NT2/D1 (cell line): ENCODE measurements at regions not wholly inside any gene's neighbourhood (a gene's known extent, or its start where the extent isn't known, plus 50 kb on each side); places are given as distances from the start of the nearest gene placed in this dataset.
"Not testable (repeated sequence)": the region's sequence is repeated elsewhere in the genome, so short reads cannot be mapped to it uniquely, and the experiment has no call there.

Experiments used
- DNase-seq: peaks from one replicate; pipeline ENCODE4 v3.0.0-alpha.2; 2011; ENCODE audit warnings: low read depth, low spot score
- H3K27me3 ChIP-seq: 2 replicates; pipeline ENCODE4 v1.6.0; 2011; ENCODE audit warnings: mild to moderate bottlenecking; ENCODE audit not compliant: insufficient read length, insufficient read depth
- H3K36me3 ChIP-seq: 2 replicates; pipeline ENCODE4 v1.6.1; 2011; ENCODE audit warnings: mild to moderate bottlenecking, low read length, mixed read lengths; ENCODE audit not compliant: insufficient read depth, insufficient read length
- H3K4me1 ChIP-seq: 2 replicates; pipeline ENCODE4 v1.5.1; 2011; ENCODE audit not compliant: insufficient read depth, insufficient read length
- H3K4me3 ChIP-seq: 2 replicates; pipeline ENCODE4 v1.5.1; 2011; ENCODE audit warnings: low read depth; ENCODE audit not compliant: insufficient read length
- H3K9ac ChIP-seq: 2 replicates; pipeline ENCODE4 v1.6.0; 2011; ENCODE audit warnings: low read depth; ENCODE audit not compliant: insufficient read length
- H3K9me3 ChIP-seq: 2 replicates; pipeline ENCODE4 v1.5.1; 2011; ENCODE audit warnings: mild to moderate bottlenecking, low read length; ENCODE audit not compliant: insufficient read depth
- SUZ12 ChIP-seq: IDR thresholded peaks from 2 replicates; pipeline ENCODE4 v1.6.1; 2011; ENCODE audit not compliant: insufficient read length, insufficient read depth; ENCODE audit errors: extremely low read depth
- YY1 ChIP-seq: IDR thresholded peaks from 2 replicates; pipeline ENCODE4 v1.6.1; 2011; ENCODE audit not compliant: insufficient read length, insufficient read depth
- ZNF274 ChIP-seq: IDR thresholded peaks from 2 replicates; pipeline ENCODE4 v1.6.1; 2011; ENCODE audit warnings: mild to moderate bottlenecking, low read depth, low read length

DNA sequence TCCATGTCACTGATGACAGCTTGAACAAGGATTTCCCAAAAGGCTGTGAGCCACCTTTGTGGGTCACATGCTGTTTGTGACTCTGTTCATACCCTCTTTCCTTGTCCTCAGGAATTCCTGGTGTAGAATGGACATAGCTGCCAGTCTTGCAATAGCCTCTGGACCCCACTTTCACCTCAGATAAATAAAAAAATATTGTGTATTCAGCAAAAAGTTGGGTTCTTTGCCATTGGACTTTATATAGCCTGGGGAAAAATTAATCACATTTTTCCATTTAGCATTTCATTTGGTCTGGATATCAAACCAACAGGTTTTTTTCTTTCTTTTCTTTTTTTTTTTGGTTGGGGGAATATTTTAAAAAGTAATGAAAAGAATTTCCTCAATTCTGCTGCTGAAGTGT lies 144.8 kb downstream of the PDCD6IP start:
- Histone ChIP-seq H3K9ac (no peak overlapping the region), H3K36me3 (no peaks in the 10 kb centered on the region), H3K27me3 (no peaks in the 10 kb centered on the region), H3K4me1 (no peaks in the 10 kb centered on the region), H3K4me3 (no peak overlapping the region), H3K9me3 (no peaks in the 10 kb centered on the region)
- TF ChIP-seq ZNF274 (no peak), YY1 (no peak), SUZ12 (no peak)
- DNase-seq = no peak

DNA sequence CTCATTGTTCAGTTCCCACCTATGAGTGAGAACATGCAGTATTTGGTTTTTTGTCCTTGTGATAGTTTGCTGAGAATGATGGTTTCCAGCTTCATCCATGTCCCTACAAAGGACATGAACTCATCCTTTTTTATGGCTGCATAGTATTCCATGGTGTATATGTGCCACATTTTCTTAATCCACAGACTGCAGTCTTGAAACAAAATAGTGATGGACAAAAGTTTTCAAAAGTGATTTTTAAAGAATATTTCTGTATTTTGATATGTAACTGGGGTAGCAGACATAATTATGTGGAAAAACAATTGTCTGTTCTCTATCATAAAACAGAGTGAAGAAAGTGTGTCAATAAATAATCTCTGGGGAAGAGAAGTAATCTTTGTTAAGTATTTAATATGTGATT lies 148.2 kb downstream of the PDCD6IP start:
- H3K27me3 ChIP-seq, DNase-seq, H3K9me3 ChIP-seq, H3K36me3 ChIP-seq, H3K4me3 ChIP-seq, H3K9ac ChIP-seq, H3K4me1 ChIP-seq: not testable (repeated sequence)

DNA sequence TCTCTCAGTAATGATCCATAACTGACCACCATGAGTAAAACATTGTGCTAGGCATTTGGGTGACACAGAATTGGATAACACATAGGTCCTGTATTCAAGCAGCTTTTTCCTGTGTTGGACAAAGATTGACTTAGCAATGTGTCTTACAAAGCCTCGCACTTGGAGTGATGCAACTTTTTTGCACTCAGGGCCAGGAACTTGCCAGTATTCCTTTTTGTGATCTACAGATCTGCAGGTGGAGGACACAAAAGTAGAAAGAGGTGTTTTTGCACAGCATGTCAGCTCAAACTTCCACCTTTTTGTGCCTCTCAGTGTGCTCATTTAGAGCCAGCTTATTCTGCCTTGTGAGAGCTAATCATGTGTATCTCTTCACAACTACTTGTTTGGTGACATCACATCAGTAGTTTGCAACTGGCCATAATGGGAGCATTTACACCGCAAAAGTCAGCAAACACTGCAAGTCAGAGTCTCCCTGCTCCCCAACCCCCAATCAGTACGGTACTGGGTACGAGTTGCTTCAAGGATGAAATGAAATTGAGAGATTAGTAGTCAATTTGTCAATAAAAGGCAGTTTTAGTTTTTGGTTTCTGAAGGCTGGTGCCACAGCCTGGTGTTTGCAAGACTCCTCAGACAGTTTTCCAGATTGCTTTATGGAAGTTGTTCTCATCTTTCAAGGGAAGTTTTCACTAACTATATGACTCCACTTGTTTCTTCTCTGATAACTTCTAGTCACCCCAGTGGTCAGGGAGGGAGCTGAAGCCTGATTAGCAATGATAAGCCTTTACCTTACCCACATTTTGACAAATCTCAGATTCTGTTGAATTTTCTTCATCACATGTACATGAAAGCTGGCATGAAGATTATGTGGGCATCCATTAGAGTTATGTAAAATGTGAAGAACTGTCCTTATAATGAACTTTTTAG lies 149.1 kb downstream of the PDCD6IP start:
- Histone ChIP-seq H3K27me3 (no peaks in the 10 kb centered on the region), H3K4me1 (no peaks in the 10 kb centered on the region), H3K4me3 (no peak overlapping the region), H3K36me3 (no peaks in the 10 kb centered on the region), H3K9me3 (no peaks in the 10 kb centered on the region), H3K9ac (no peak overlapping the region)
- no peak for DNase-seq
- no peak for TF ChIP-seq YY1

DNA sequence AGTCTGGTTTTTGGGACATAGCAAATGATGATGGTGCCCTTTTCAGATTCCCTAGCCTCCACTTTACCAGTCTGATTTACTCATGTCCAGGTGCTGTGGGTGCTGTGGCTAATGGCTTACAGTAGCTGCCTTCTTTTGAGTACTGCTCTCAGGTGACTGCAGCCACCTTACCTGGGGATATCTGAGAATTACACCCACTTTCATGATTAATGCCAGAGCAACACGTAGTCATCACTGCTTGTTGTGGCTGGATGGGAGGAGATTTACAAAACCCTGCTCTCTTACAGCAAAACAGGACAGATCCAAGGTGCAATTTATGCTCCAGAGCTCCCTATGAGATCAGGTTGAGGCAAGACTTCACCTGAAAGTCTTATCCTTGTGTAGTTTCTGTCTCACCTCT lies 150.6 kb downstream of the PDCD6IP start:
- DNase-seq = no peak
- Histone ChIP-seq H3K36me3 (no peaks in the 10 kb centered on the region), H3K4me1 (no peaks in the 10 kb centered on the region), H3K27me3 (no peaks in the 10 kb centered on the region), H3K9ac (no peak overlapping the region), H3K4me3 (no peak overlapping the region), H3K9me3 (no peaks in the 10 kb centered on the region)
- no peak for TF ChIP-seq YY1
- TF ChIP-seq ZNF274 = no peak
- TF ChIP-seq SUZ12 = no peak

DNA sequence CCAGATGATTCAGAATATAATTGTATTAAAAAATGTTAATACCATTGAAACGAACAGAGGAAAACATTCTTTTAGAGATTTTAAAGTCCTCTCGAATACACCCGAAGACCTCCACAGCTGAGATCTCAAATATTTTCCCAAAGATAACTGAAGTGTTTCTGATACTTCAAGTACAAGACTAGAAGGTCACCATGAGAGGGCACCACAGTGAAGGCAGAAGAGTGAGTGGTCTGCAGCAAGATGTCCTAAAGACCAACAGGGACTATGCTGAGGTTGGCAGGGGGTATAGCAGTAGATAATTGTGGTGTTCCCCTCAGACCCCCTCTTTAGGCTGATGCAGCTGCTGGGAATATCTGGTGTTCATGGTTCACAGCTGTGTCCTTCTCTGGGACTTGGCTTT lies 156.5 kb downstream of the PDCD6IP start:
- Histone ChIP-seq H3K9me3 (no peaks in the 10 kb centered on the region), H3K9ac (no peak overlapping the region), H3K27me3 (no peaks in the 10 kb centered on the region), H3K4me1 (no peaks in the 10 kb centered on the region), H3K36me3 (no peaks in the 10 kb centered on the region), H3K4me3 (no peak overlapping the region)
- no peak for TF ChIP-seq YY1
- no peak for TF ChIP-seq ZNF274
- TF ChIP-seq SUZ12 = no peak
- peak; percentile 47 for DNase-seq

DNA sequence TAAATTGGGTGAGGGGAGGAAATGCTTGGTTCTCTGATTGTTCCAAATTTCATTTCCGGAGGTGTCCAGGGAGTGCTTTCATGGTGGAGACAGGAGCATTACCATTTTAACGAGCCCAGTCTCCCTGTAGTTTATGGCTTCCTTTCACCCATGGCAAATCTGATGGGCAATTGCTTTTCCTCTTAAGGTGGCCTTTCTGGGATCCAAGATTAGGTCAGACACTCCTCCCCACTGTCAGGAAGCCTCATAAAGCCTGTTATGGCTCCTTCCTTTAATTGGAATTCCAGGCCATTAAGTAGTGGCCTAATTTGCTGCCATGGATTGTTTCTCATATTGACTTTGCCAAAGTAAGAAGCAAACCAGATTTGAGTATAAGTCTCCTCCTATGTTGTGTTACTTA lies 157.8 kb downstream of the PDCD6IP start:
- Histone ChIP-seq H3K9me3 (no peaks in the 10 kb centered on the region), H3K4me3 (no peak overlapping the region), H3K36me3 (no peaks in the 10 kb centered on the region), H3K9ac (no peak overlapping the region), H3K4me1 (no peaks in the 10 kb centered on the region), H3K27me3 (no peaks in the 10 kb centered on the region)
- TF ChIP-seq YY1 (no peak), SUZ12 (no peak), ZNF274 (no peak)
- no peak for DNase-seq

DNA sequence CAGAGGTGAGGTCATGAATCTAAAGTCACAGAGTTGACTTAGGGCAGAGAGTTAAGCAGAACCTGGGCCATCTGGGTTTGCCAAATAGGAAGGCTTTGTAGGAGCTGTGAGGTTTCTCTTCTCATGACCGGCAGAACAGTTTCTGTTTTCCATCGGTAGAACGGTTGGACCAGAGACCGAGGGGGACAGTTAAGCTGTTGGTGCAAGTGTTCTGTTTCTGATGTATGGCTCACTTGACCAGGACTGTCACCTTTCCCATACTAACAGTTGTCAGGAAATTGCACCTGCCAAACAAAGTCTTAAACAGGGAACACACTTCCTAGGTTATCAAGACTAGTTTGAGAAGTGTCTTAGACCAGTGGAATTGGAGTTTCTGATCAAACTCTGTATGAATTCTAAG lies 158.3 kb downstream of the PDCD6IP start:
- TF ChIP-seq YY1 = no peak
- no peak for TF ChIP-seq ZNF274
- Histone ChIP-seq H3K9ac (no peak overlapping the region), H3K9me3 (no peaks in the 10 kb centered on the region), H3K27me3 (no peaks in the 10 kb centered on the region), H3K36me3 (no peaks in the 10 kb centered on the region), H3K4me1 (no peaks in the 10 kb centered on the region), H3K4me3 (no peak overlapping the region)
- no peak for DNase-seq
